MG63 (cell line): ENCODE measurements at regions not wholly inside any gene's neighbourhood (a gene's known extent, or its start where the extent isn't known, plus 50 kb on each side); places are given as distances from the start of the nearest gene placed in this dataset.

ENCODE experiments used
- DNase-seq: peaks from one replicate; pipeline ENCODE4 v3.0.0-alpha.2; 2020
- H3K27me3 ChIP-seq: fragments of 250-450 bp; sonication (Bioruptor Pico); 2 replicates; pipeline ENCODE4 v1.5.1; 2020; ENCODE audit warnings: mild to moderate bottlenecking, moderate library complexity
- H3K36me3 ChIP-seq: fragments of 250-450 bp; sonication (Bioruptor Pico); 2 replicates; pipeline ENCODE4 v1.5.1; 2020; ENCODE audit warnings: mild to moderate bottlenecking, moderate library complexity
- H3K4me3 ChIP-seq: fragments of 250-450 bp; sonication (Bioruptor Pico); 2 replicates; pipeline ENCODE4 v1.5.1; 2020; ENCODE audit warnings: mild to moderate bottlenecking, moderate library complexity
- H3K9me3 ChIP-seq: fragments of 250-450 bp; sonication (Bioruptor Pico); 2 replicates; pipeline ENCODE4 v1.5.1; 2020; ENCODE audit warnings: mild to moderate bottlenecking, moderate library complexity

GRCh38 chr6:95366414-95366813, 210.9 kb upstream of the MANEA start:
- Histone ChIP-seq H3K4me3 (no peak overlapping the region), H3K36me3 (no peaks in the 10 kb centered on the region), H3K9me3 (no peaks in the 10 kb centered on the region), H3K27me3 (no peaks in the 10 kb centered on the region)
- no peak for DNase-seq

GRCh38 chr6:95383878-95384277, 193.5 kb upstream of the MANEA start:
- Histone ChIP-seq H3K36me3 (no peaks in the 10 kb centered on the region), H3K27me3 (no peaks in the 10 kb centered on the region), H3K9me3 (no peaks in the 10 kb centered on the region; the same call in 1 of the 2 replicates), H3K4me3 (no peak overlapping the region)
- no peak for DNase-seq

DNA sequence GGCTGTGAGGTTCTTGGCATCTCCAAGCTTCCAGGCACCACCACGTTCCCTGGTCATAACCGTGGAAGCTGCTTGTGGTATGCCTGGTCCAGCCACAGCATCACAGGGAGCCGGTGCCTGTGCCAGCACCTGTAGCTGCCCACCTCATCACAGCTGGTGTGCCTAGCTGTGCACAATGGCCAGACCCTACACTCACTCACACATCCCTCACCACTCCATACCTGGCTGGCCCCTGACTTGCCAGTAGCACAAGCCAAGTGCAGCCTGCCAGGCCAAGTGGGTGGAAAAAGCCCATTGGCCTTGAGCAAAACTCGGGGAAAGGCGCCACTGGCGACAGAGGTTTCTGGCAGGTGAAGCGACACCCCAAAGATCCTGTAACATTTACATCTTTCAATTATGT, 192.3 kb upstream of the MANEA start:
- no peak overlapping the region for H3K4me3 ChIP-seq
- no peaks in the 10 kb centered on the region for H3K27me3 ChIP-seq
- H3K9me3 ChIP-seq, result no peaks in the 10 kb centered on the region; the same call in 1 of the 2 replicates
- DNase-seq, result no peak
- no peaks in the 10 kb centered on the region for H3K36me3 ChIP-seq

DNA sequence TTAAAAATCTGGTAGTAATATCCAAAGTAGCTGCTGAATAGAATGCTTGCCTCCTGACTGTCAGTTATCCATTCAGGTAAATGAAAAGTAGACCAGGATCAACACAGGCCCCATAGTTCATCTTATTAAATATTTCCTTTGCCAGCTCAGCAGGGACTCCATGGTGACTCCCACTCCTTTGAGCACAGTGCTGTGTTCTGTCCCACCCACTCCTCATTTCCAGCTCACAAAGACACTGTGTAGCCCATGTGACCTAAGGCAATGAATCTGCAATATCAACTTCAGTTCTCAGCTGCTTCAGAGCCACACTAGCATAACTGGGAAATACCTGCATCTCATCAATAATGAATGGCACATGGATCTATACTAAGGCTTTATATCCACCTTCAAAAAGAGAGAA, 189.5 kb upstream of the MANEA start:
- Histone ChIP-seq H3K9me3 (no peaks in the 10 kb centered on the region), H3K36me3 (no peaks in the 10 kb centered on the region), H3K4me3 (no peak overlapping the region), H3K27me3 (no peaks in the 10 kb centered on the region)
- no peak for DNase-seq

- no peaks in the 10 kb centered on the region for H3K9me3 ChIP-seq
- H3K4me3 ChIP-seq, result no peak overlapping the region
- no peaks in the 10 kb centered on the region for H3K27me3 ChIP-seq
- DNase-seq, result no peak
- no peaks in the 10 kb centered on the region for H3K36me3 ChIP-seq
Measured at GRCh38 chr6:95404777-95405176, 172.6 kb upstream of the MANEA start.

DNA sequence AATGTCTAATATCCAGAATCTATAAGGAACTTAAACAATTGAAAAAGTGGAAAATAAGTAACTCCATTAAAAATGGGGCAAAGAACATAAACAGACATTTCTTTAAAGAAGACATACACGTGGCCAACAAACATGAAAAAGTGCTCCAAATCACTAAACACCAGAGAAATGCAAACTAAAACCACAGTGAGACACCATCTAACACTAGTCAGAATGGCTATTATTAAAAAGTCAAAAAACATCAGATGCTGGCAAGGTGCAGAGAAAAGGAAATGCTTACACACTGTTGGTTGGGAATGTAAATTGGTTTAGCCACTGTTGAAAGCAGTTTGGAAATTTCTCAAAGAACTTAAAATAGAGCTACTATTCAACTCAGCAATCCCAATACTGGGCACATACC, 169.2 kb upstream of the MANEA start:
- Histone ChIP-seq H3K36me3 (no peaks in the 10 kb centered on the region), H3K27me3 (no peaks in the 10 kb centered on the region), H3K4me3 (no peak overlapping the region), H3K9me3 (no peaks in the 10 kb centered on the region)
- DNase-seq, result no peak

DNA sequence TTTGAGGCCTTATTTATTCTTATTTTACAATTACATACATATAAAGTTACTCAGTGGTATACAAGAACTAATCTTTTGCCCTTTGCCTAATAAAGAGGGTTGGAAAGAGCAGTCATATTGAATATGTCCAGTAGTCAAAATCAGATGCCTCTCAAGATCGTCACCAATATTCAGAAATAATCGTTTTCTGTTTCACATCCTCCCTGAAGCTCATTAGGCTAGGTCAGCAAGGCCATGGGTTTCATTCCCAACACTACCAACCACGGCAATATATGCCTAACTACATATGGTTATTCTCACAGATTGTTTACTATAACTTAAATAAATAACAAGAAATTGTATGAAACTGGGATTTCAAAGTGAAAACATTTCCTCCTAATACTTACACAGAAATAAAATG, 167.2 kb upstream of the MANEA start:
- Histone ChIP-seq H3K4me3 (no peak overlapping the region), H3K27me3 (no peaks in the 10 kb centered on the region), H3K36me3 (no peaks in the 10 kb centered on the region), H3K9me3 (no peaks in the 10 kb centered on the region)
- DNase-seq, result no peak

DNA sequence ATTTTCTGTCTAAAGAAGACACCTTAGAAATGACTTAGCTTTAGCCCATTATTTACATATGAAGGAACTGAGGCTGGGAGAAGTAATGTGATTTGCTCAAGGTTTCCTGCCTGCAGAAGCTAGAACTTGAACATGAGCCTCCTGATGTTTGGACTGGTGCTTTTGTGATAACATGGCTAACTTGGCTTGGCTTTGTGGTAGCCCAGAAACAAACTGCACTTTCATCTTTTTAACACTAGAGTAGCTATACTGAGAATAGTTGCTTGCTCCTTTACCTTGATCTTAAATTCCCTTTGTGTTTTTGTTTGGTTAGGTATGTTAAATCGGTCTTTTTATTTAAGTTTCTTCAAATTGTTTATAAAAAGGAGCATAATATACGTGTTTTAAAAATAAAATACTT, 163.5 kb upstream of the MANEA start:
- no peak for DNase-seq

GRCh38 chr6:95417856-95418255, 159.5 kb upstream of the MANEA start:
- Histone ChIP-seq H3K9me3 (peaks cover 2% of the 10 kb centered on the region), H3K4me3 (no peak overlapping the region), H3K36me3 (no peaks in the 10 kb centered on the region), H3K27me3 (no peaks in the 10 kb centered on the region)
- DNase-seq, result no peak

More for the DNA sequence above, 163.5 kb upstream of the MANEA start:
- Histone ChIP-seq H3K27me3 (no peaks in the 10 kb centered on the region), H3K4me3 (no peak overlapping the region), H3K9me3 (no peaks in the 10 kb centered on the region; the same call in 1 of the 2 replicates), H3K36me3 (no peaks in the 10 kb centered on the region)

DNA sequence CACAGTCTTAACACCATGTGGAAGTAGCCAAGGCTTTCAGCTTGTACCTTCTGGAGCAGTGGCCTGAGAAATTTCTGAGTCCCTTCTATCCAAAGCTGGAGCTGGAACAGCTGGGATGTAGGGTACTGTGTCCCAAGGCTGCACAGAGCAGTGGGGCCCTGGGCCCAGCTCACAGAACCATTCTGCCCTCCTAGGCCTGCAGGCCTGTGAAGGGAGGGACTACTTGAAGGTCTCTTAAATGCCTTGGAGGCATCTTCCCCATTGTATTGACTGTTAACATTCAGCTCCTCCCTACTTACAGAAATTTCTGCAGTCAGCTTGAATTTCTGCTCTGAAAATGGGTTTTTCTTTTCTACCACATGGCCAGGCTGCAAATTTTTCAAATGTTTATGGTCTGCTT, 156.5 kb upstream of the MANEA start:
- H3K36me3 ChIP-seq, result no peaks in the 10 kb centered on the region
- no peak for DNase-seq
- H3K27me3 ChIP-seq, result no peaks in the 10 kb centered on the region
- peaks cover 2% of the 10 kb centered on the region for H3K9me3 ChIP-seq
- no peak overlapping the region for H3K4me3 ChIP-seq

DNA sequence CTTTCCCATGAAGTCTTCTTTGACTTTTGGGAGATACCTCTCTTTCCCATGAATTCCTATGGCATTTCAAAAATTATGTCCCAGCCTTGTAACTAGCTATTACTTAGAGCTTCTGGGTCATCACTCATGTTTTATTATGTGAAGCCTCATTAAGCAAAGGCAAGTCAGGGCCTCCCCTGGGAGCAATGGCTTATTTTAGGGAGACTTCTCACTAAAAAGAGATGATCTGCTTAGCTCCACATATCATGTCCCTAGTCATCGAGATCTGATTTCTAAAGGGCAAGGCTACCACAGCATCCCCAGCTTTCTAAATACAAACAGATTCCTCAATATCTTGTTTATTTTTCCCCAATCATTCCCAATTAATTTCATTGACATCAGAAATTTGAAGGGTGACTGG, 154.0 kb upstream of the MANEA start:
- no peak for DNase-seq
- H3K9me3 ChIP-seq, result peaks cover 2% of the 10 kb centered on the region
- H3K36me3 ChIP-seq, result no peaks in the 10 kb centered on the region
- no peaks in the 10 kb centered on the region for H3K27me3 ChIP-seq
- H3K4me3 ChIP-seq, result no peak overlapping the region

GRCh38 chr6:95431637-95432228, 145.6 kb upstream of the MANEA start:
- Histone ChIP-seq H3K27me3 (no peaks in the 10 kb centered on the region), H3K4me3 (no peak overlapping the region), H3K36me3 (no peaks in the 10 kb centered on the region), H3K9me3 (no peaks in the 10 kb centered on the region)
- DNase-seq, result peak; percentile 5

DNA sequence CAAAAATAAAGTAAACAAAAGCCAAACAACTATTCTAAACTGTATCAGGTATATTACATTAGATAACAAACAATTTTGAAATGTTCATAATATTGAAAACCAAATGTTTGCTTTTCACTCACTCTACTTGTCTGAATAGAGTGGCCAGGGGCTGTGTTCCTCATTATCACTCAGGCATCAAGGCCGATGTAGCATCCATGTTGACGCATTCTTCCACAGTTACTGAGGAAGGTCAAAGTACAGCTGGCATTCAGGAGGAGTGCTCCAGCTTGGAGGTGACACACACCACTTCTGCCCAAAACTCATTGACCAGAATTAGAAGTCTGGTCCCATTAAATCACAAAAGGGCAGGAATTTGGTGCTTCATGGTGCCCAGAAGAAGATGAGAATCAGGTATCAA, 137.6 kb upstream of the MANEA start:
- Histone ChIP-seq H3K36me3 (no peaks in the 10 kb centered on the region), H3K4me3 (no peak overlapping the region), H3K9me3 (peaks cover 5% of the 10 kb centered on the region; the same call in 1 of the 2 replicates), H3K27me3 (no peaks in the 10 kb centered on the region)
- no peak for DNase-seq

DNA sequence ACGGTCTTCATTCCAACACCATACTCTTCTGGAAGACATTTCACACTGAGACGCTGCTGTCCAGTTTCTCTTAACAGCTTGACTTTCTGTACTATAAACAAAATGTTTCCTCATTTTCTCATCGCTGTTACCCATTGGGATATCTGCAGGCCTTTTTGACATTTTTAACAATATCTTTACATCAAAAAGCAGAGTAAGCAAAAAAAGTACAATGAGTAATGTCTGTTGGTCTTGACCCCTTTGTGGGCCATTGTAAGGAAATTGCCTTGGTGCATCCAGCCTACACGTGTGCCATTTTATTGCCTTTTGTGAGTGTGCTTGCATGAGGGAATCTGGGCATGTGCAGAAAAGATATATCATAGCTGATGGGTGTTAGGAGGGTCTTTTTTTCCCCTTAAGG, 129.1 kb upstream of the MANEA start:
- Histone ChIP-seq H3K36me3 (no peaks in the 10 kb centered on the region), H3K27me3 (no peaks in the 10 kb centered on the region), H3K9me3 (no peaks in the 10 kb centered on the region), H3K4me3 (no peak overlapping the region)
- DNase-seq, result no peak

DNA sequence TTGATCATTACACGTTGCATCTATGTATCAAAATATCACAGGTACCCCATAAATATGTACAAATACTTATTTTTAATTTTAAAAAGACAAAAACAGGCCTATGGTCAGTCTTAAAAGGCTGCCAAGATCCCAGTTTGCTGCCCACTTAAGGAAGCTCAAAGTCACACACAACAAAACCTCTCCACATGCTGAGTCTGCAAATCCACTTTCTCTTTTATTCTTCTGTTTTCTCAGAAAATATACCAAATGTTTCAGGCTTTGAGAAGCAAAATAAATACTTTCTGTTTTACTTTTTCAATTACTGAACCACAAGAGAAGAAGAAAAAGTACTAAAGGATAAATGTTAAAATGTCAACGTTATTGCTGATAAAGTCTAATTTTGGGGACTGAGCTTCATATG, 107.8 kb upstream of the MANEA start:
- Histone ChIP-seq H3K36me3 (no peaks in the 10 kb centered on the region), H3K27me3 (no peaks in the 10 kb centered on the region)

GRCh38 chr6:95478941-95479340, 98.4 kb upstream of the MANEA start:
- Histone ChIP-seq H3K27me3 (no peaks in the 10 kb centered on the region), H3K4me3 (no peak overlapping the region), H3K36me3 (no peaks in the 10 kb centered on the region), H3K9me3 (0 out of 2 replicates have a peak, but pooled peaks cover 2% of the 10 kb centered on the region)
- no peak for DNase-seq

More for the DNA sequence above, 107.8 kb upstream of the MANEA start:
- Histone ChIP-seq H3K4me3 (no peak overlapping the region), H3K9me3 (no peaks in the 10 kb centered on the region)
- DNase-seq, result no peak

- DNase-seq, result no peak
- Histone ChIP-seq H3K9me3 (no peaks in the 10 kb centered on the region), H3K4me3 (no peak overlapping the region), H3K36me3 (no peaks in the 10 kb centered on the region), H3K27me3 (no peaks in the 10 kb centered on the region)
Measured at GRCh38 chr6:95487817-95488216, 89.5 kb upstream of the MANEA start.

GRCh38 chr6:95489185-95489863, 88.0 kb upstream of the MANEA start:
- no peak overlapping the region for H3K4me3 ChIP-seq
- no peaks in the 10 kb centered on the region for H3K36me3 ChIP-seq
- no peaks in the 10 kb centered on the region for H3K27me3 ChIP-seq
- H3K9me3 ChIP-seq, result no peaks in the 10 kb centered on the region
- DNase-seq, result no peak
